A673 (cell line): ENCODE measurements at regions not wholly inside any gene's neighbourhood (a gene's known extent, or its start where the extent isn't known, plus 50 kb on each side); places are given as distances from the start of the nearest gene placed in this dataset.

Experiments
- BruUV-seq: library from RNA; stranded (reverse); fragments of 400-500 nt; replicated peaks from 2 replicates; lab custom pipeline; 2021; lab: Mats Ljungman, UMichigan
- CTCF ChIA-PET: fragments of 300-600 bp; sonication (Branson Sonifier 250); formaldehyde crosslinking; loops from one replicate; lab custom pipeline; 2022; ENCODE audit warnings: antibody characterized with exemption; lab: Charles Lee
- POLR2A ChIA-PET: fragments of 300-600 bp; sonication (Branson Sonifier 250); formaldehyde crosslinking; loops from one replicate; lab custom pipeline; 2022; ENCODE audit warnings: antibody characterized with exemption; ENCODE audit not compliant: low non-redundant PET; lab: Charles Lee
- DNase-seq: peaks from one replicate; pipeline ENCODE4 v3.0.0-alpha.2; 2015; ENCODE audit warnings: low spot score
- H3K27ac ChIP-seq: fragments of 200-600 bp; sonication (generic); 2 replicates; pipeline ENCODE4 v1.5.1; 2016; ENCODE audit warnings: mixed run types, low read depth, mild to moderate bottlenecking, mixed read lengths, antibody characterized with exemption, low read length; ENCODE audit not compliant: poor library complexity, severe bottlenecking
- H3K27me3 ChIP-seq: fragments of 200-600 bp; sonication (generic); replicated peaks from 2 replicates; pipeline ENCODE4 v1.6.1; 2017; ENCODE audit warnings: mixed run types, low read depth, mild to moderate bottlenecking, mixed read lengths, antibody characterized with exemption, low read length; ENCODE audit not compliant: insufficient read depth, poor library complexity
- H3K36me3 ChIP-seq: fragments of 200-600 bp; sonication (generic); 2 replicates; pipeline ENCODE4 v1.6.1; 2016; ENCODE audit warnings: mixed run types, mild to moderate bottlenecking, mixed read lengths, antibody characterized with exemption, low read length; ENCODE audit not compliant: insufficient read depth, poor library complexity, severe bottlenecking
- H3K4me1 ChIP-seq: fragments of 200-600 bp; sonication (generic); 2 replicates; pipeline ENCODE4 v1.6.1; 2017; ENCODE audit warnings: mixed run types, mild to moderate bottlenecking, mixed read lengths, antibody characterized with exemption, low read length; ENCODE audit not compliant: insufficient read depth, poor library complexity, severe bottlenecking
- H3K4me3 ChIP-seq: fragments of 200-600 bp; sonication (generic); 2 replicates; pipeline ENCODE4 v1.5.1; 2016; ENCODE audit warnings: low read depth, mixed run types, mild to moderate bottlenecking, mixed read lengths, low read length; ENCODE audit not compliant: poor library complexity, severe bottlenecking
- H3K9me3 ChIP-seq: fragments of 200-600 bp; sonication (generic); 2 replicates; pipeline ENCODE4 v1.6.1; 2016; ENCODE audit warnings: mixed run types, low read depth, mild to moderate bottlenecking, mixed read lengths, antibody characterized with exemption, low read length; ENCODE audit not compliant: poor library complexity, severe bottlenecking
- CTCF ChIP-seq: fragments of 300-800, 200-600 bp; sonication (generic); conservative IDR thresholded peaks from 2 replicates; pipeline ENCODE4 v1.5.1; 2017; ENCODE audit warnings: low read depth, mild to moderate bottlenecking, antibody characterized with exemption, low read length, moderate library complexity, mixed read lengths
- EZH2 ChIP-seq: fragments of 200-600 bp; sonication (generic); IDR thresholded peaks from 2 replicates; pipeline ENCODE4 v1.6.1; 2017; ENCODE audit warnings: borderline replicate concordance, low read depth, mild to moderate bottlenecking, mixed read lengths, antibody characterized with exemption, low read length; ENCODE audit not compliant: poor library complexity, severe bottlenecking
- intact Hi-C: fragments of 100-400 bp; cut with micrococcal nuclease; formaldehyde crosslinking; loops from one replicate; pipeline ENCODE4 v1.10.0; 2022; ENCODE audit not compliant: unreplicated experiment

- no peak for TF ChIP-seq CTCF
- TF ChIP-seq EZH2 = no peak
- no peaks in the 10 kb centered on the region for H3K36me3 ChIP-seq
- CTCF ChIA-PET = no interaction called here
Measured at GRCh38 chr5:86780018-86780417, 162.3 kb downstream of the COX7C start.

GRCh38 chr5:86786955-86787354 lies 169.2 kb downstream of the COX7C start:
- H3K27ac ChIP-seq = no peak overlapping the region
- no peaks in the 10 kb centered on the region for H3K36me3 ChIP-seq
- no peak overlapping the region for H3K4me3 ChIP-seq
- BruUV-seq = no TSS peak
- no peak for TF ChIP-seq EZH2
- no peak for TF ChIP-seq CTCF
- H3K4me1 ChIP-seq = no peaks in the 10 kb centered on the region
- no peaks in the 10 kb centered on the region for H3K9me3 ChIP-seq
- intact Hi-C loops = no loop called here
- no peaks in the 10 kb centered on the region for H3K27me3 ChIP-seq
- CTCF ChIA-PET = no interaction called here
- DNase-seq = no peak
- POLR2A ChIA-PET = no interaction called here

More at GRCh38 chr5:86780018-86780417, 162.3 kb downstream of the COX7C start:
- Histone ChIP-seq H3K27ac (no peak overlapping the region), H3K9me3 (no peaks in the 10 kb centered on the region), H3K4me3 (no peak overlapping the region), H3K4me1 (no peaks in the 10 kb centered on the region), H3K27me3 (no peaks in the 10 kb centered on the region)
- POLR2A ChIA-PET = no interaction called here
- BruUV-seq = no TSS peak
- intact Hi-C loops = no loop called here
- DNase-seq = no peak

- CTCF ChIA-PET = no interaction called here
- Histone ChIP-seq H3K4me1 (no peaks in the 10 kb centered on the region), H3K4me3 (no peak overlapping the region), H3K27me3 (no peaks in the 10 kb centered on the region), H3K27ac (no peak overlapping the region), H3K9me3 (no peaks in the 10 kb centered on the region), H3K36me3 (no peaks in the 10 kb centered on the region)
- BruUV-seq = no TSS peak
- DNase-seq = no peak
- intact Hi-C loops = no loop called here
- POLR2A ChIA-PET = no interaction called here
- no peak for TF ChIP-seq EZH2
- TF ChIP-seq CTCF = no peak
Measured at GRCh38 chr5:86795659-86796058, 177.9 kb downstream of the COX7C start.
